ENCODE measurements at regions not wholly inside any gene's neighbourhood (a gene's known extent, or its start where the extent isn't known, plus 50 kb on each side); places are given as distances from the start of the nearest gene placed in this dataset.
"Not testable (repeated sequence)": the region's sequence is repeated elsewhere in the genome, so short reads cannot be mapped to it uniquely, and the experiment has no call there.

GRCh38 chrX:138270931-138271330 lies 440.6 kb downstream of the FGF13 start:
- H3K36me3 ChIP-seq, result no peaks in the 10 kb centered on the region

DNA sequence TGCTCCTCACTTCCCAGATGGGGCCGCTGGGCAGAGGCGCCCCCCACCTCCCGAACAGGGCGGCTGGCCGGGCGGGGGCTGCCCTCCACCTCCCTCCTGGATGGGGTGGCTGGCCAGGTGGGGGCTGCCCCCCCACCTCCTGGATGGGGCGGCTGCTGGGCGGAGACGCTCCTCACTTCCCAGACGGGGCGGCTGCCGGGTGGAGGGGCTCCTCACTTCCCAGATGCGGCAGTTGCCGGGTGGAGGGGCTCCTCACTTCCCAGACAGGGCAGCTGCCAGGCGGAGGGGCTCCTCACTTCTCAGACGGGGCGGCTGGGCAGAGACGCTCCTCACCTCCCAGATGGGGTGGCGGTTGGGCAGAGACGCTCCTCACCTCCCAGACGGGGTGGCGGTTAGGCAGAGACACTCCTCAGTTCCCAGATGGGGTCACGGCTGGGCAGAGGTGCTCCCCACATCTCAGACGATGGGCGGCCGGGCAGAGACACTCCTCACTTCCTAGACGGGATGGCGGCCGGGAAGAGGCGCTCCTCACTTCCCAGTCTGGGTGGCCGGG lies 428.8 kb downstream of the FGF13 start:
- H3K4me3 ChIP-seq; H3K27me3 ChIP-seq (replicated peaks; ENCODE audit: insufficient read depth); H3K36me3 ChIP-seq; ATAC-seq (ENCODE audit: insufficient number of reproducible peaks, low FRiP score, low read depth); DNase-seq (ENCODE audit: low spot score); H3K9me3 ChIP-seq; H3K4me1 ChIP-seq (ENCODE audit: control insufficient read depth in 1 of 2, low read depth in 2 of 2); H3K27ac ChIP-seq: not testable (repeated sequence)

More at GRCh38 chrX:138270931-138271330, 440.6 kb downstream of the FGF13 start:
- DNase-seq (ENCODE audit: low spot score), result no peak
- no peak for TF ChIP-seq CTCF (IDR thresholded peaks at IDR 0.05)
- no peak for ATAC-seq (ENCODE audit: insufficient number of reproducible peaks, low FRiP score, low read depth)
- H3K27ac ChIP-seq, result no peak overlapping the region
- no peaks in the 10 kb centered on the region for H3K4me1 ChIP-seq (ENCODE audit: control insufficient read depth in 1 of 2, low read depth in 2 of 2)
- no peak overlapping the region for H3K4me3 ChIP-seq
- no peaks in the 10 kb centered on the region for H3K27me3 ChIP-seq (replicated peaks; ENCODE audit: insufficient read depth)
- no peaks in the 10 kb centered on the region for H3K9me3 ChIP-seq

GRCh38 chrX:138287205-138287877 lies 424.2 kb downstream of the FGF13 start:
- Histone ChIP-seq H3K4me1 (ENCODE audit: control insufficient read depth in 1 of 2, low read depth in 2 of 2) (no peaks in the 10 kb centered on the region), H3K27me3 (replicated peaks; ENCODE audit: insufficient read depth) (no peaks in the 10 kb centered on the region), H3K9me3 (no peaks in the 10 kb centered on the region), H3K4me3 (no peak overlapping the region), H3K36me3 (no peaks in the 10 kb centered on the region), H3K27ac (no peak overlapping the region)
- no peak for TF ChIP-seq CTCF (IDR thresholded peaks at IDR 0.05)
- ATAC-seq (ENCODE audit: insufficient number of reproducible peaks, low FRiP score, low read depth) (no peak), DNase-seq (ENCODE audit: low spot score) (no peak)

DNA sequence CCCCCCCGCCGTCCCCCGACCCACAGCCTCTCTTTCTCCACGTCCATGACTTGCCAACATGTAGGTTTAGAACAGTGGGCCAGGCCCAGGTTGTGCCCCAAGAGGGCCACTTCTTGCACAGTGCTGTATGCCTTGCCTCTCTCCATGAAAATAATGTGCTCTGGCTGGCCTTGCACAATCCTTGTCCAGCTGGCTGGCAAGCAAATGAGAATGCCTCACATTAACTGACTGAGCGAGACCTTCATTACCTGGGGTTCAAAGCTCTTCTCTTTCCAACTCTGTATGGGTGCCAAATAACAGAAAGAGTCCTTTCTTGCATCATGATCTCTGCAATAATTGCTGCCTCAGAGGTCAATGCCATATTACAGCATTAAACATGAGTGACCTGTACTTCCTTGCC lies 416.6 kb downstream of the FGF13 start:
- Histone ChIP-seq H3K27ac (no peak overlapping the region), H3K4me1 (ENCODE audit: control insufficient read depth in 1 of 2, low read depth in 2 of 2) (no peaks in the 10 kb centered on the region), H3K36me3 (no peaks in the 10 kb centered on the region), H3K27me3 (replicated peaks; ENCODE audit: insufficient read depth) (no peaks in the 10 kb centered on the region), H3K9me3 (no peaks in the 10 kb centered on the region), H3K4me3 (no peak overlapping the region)
- DNase-seq (ENCODE audit: low spot score) (no peak), ATAC-seq (ENCODE audit: insufficient number of reproducible peaks, low FRiP score, low read depth) (no peak)
- no peak for TF ChIP-seq CTCF (IDR thresholded peaks at IDR 0.05)

GRCh38 chrX:138298268-138298667 lies 413.2 kb downstream of the FGF13 start:
- no peaks in the 10 kb centered on the region for H3K9me3 ChIP-seq
- no peak overlapping the region for H3K27ac ChIP-seq
- TF ChIP-seq CTCF (IDR thresholded peaks at IDR 0.05), result peak; percentile 14
- ATAC-seq (ENCODE audit: insufficient number of reproducible peaks, low FRiP score, low read depth) (no peak), DNase-seq (ENCODE audit: low spot score) (no peak)
- H3K4me1 ChIP-seq (ENCODE audit: control insufficient read depth in 1 of 2, low read depth in 2 of 2), result no peaks in the 10 kb centered on the region
- H3K27me3 ChIP-seq (replicated peaks; ENCODE audit: insufficient read depth), result no peaks in the 10 kb centered on the region
- H3K4me3 ChIP-seq, result no peak overlapping the region
- no peaks in the 10 kb centered on the region for H3K36me3 ChIP-seq

- no peaks in the 10 kb centered on the region for H3K36me3 ChIP-seq
- ATAC-seq (ENCODE audit: insufficient number of reproducible peaks, low FRiP score, low read depth) (no peak), DNase-seq (ENCODE audit: low spot score) (no peak)
- no peak for TF ChIP-seq CTCF (IDR thresholded peaks at IDR 0.05)
- H3K27me3 ChIP-seq (replicated peaks; ENCODE audit: insufficient read depth), result no peaks in the 10 kb centered on the region
- H3K27ac ChIP-seq, result no peak overlapping the region
- H3K4me1 ChIP-seq (ENCODE audit: control insufficient read depth in 1 of 2, low read depth in 2 of 2), result no peaks in the 10 kb centered on the region
- H3K4me3 ChIP-seq, result no peak overlapping the region
- no peaks in the 10 kb centered on the region for H3K9me3 ChIP-seq
Observed at GRCh38 chrX:138345801-138346200, 365.7 kb downstream of the FGF13 start.

Data from thoracic aorta (tissue), 2 donors.